ENCODE measurements at regions not wholly inside any gene's neighbourhood (a gene's known extent, or its start where the extent isn't known, plus 50 kb on each side); places are given as distances from the start of the nearest gene placed in this dataset.

DNA sequence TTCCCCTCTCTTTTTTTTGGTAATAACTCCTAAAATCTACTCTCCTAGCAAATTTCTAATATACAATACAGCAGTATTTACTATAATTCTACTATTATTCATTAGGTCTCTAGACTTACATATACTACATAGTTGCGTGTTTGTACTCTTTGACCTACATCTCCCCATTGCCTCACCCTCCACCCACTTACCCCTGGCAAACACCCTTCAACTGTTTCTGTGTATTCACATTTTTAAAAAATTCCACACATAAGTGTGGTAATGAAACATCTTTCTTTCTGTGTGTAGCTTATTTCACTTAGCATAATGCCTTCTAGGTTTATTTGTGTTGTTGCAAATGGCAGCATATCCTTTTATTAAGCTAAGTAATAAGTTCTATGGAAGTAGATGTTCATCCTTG, 336.0 kb downstream of the CCDC85A start:
- no peak overlapping the region for H3K9ac ChIP-seq (ENCODE audit: extremely low read depth, insufficient read length, low read length)
- peaks cover 3% of the 10 kb centered on the region for H3K27me3 Mint-ChIP-seq (ENCODE audit: low read depth)
- no peaks in the 10 kb centered on the region for H3K36me3 Mint-ChIP-seq (ENCODE audit: insufficient read depth in 1 of 3, low read depth in 3 of 3)
- no peak overlapping the region for H3T11ph ChIP-seq (ENCODE audit: low read length)
- no peak overlapping the region for H2AFZ ChIP-seq (ENCODE audit: low read length)
- H2BK15ac ChIP-seq (ENCODE audit: low read depth, low read length) = no peak overlapping the region
- TF ChIP-seq, protein P1, sequence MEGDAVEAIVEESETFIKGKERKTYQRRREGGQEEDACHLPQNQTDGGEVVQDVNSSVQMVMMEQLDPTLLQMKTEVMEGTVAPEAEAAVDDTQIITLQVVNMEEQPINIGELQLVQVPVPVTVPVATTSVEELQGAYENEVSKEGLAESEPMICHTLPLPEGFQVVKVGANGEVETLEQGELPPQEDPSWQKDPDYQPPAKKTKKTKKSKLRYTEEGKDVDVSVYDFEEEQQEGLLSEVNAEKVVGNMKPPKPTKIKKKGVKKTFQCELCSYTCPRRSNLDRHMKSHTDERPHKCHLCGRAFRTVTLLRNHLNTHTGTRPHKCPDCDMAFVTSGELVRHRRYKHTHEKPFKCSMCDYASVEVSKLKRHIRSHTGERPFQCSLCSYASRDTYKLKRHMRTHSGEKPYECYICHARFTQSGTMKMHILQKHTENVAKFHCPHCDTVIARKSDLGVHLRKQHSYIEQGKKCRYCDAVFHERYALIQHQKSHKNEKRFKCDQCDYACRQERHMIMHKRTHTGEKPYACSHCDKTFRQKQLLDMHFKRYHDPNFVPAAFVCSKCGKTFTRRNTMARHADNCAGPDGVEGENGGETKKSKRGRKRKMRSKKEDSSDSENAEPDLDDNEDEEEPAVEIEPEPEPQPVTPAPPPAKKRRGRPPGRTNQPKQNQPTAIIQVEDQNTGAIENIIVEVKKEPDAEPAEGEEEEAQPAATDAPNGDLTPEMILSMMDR (conservative IDR thresholded peaks at IDR 0.05) = no peak
- no peak overlapping the region for H2AK5ac ChIP-seq (ENCODE audit: insufficient read length, low read length)
- no peaks in the 10 kb centered on the region for H3K9me3 ChIP-seq (ENCODE audit: control insufficient read depth, low read depth, low read length)
- no peaks in the 10 kb centered on the region for H3K4me1 Mint-ChIP-seq
- no peak overlapping the region for H4K8ac ChIP-seq (replicated peaks; ENCODE audit: insufficient read length, low read depth, low read length)
- H3K4me1 ChIP-seq (ENCODE audit: insufficient read depth, low read length) = no peaks in the 10 kb centered on the region
- H4K5ac ChIP-seq (ENCODE audit: insufficient read length, low read depth, low read length) = no peak overlapping the region
- no peaks in the 10 kb centered on the region for H4K20me1 ChIP-seq (ENCODE audit: control insufficient read depth, insufficient read depth, insufficient read length)
- H2BK12ac ChIP-seq (ENCODE audit: insufficient read length, low read depth, low read length) = no peak overlapping the region
- H3K27ac ChIP-seq (ENCODE audit: insufficient read length, low read depth, low read length) = no peak overlapping the region
- H3K27me3 ChIP-seq (ENCODE audit: insufficient read depth, low read length) = no peaks in the 10 kb centered on the region
- H2BK20ac ChIP-seq (ENCODE audit: low read depth, low read length, poor library complexity, severe bottlenecking) = no peak overlapping the region
- no peak overlapping the region for H4K91ac ChIP-seq (ENCODE audit: insufficient read length, low read depth, low read length)
- H3K9me3 Mint-ChIP-seq = no peaks in the 10 kb centered on the region; a peak in 1 of 5 replicates
- no peak overlapping the region for H3K14ac ChIP-seq (ENCODE audit: insufficient read depth, low read length)
- H3K4ac ChIP-seq (ENCODE audit: low read depth, low read length) = no peak overlapping the region
- H3K4me2 ChIP-seq (ENCODE audit: insufficient read depth, insufficient read length, low read length) = no peak overlapping the region
- no peak overlapping the region for H3K23ac ChIP-seq (ENCODE audit: insufficient read length, low read depth, low read length)
- no CpG with 5 or more reads among the region's 1 CpG for WGBS (ENCODE audit: extremely low coverage, insufficient read length, low lambda C conversion rate)
- H3K23me2 ChIP-seq (ENCODE audit: insufficient read length, low read depth, low read length, poor library complexity, severe bottlenecking) = no peaks in the 10 kb centered on the region
- no peak overlapping the region for H3K4me3 Mint-ChIP-seq
- H3K79me1 ChIP-seq (ENCODE audit: insufficient read depth, low read depth, low read length, poor library complexity, severe bottlenecking) = no peaks in the 10 kb centered on the region
- H2BK5ac ChIP-seq (ENCODE audit: insufficient read length, low read length) = no peak overlapping the region
- H3K27ac Mint-ChIP-seq = no peak overlapping the region
- no peak overlapping the region for H2BK120ac ChIP-seq (ENCODE audit: low read depth, low read length, poor library complexity, severe bottlenecking)
- H3K18ac ChIP-seq (ENCODE audit: insufficient read length, low read depth, low read length) = no peak overlapping the region
- no peak overlapping the region for H3K56ac ChIP-seq (ENCODE audit: insufficient read length, low read depth, low read length)
- H3K79me2 ChIP-seq (ENCODE audit: insufficient read depth, low read length) = no peaks in the 10 kb centered on the region
- no peak for DNase-seq

All from H9 (cell line).